Smooth muscle cell (in vitro differentiated cells): ENCODE measurements at regions not wholly inside any gene's neighbourhood (a gene's known extent, or its start where the extent isn't known, plus 50 kb on each side); places are given as distances from the start of the nearest gene placed in this dataset.

Experiments used
- DNase-seq: peaks from one replicate; lab custom pipeline; 2025; ENCODE audit not compliant: unreplicated experiment; lab: John Stamatoyannopoulos, UW
- H2AFZ ChIP-seq: fragments of 200-600 bp; sonication (generic); 2 replicates; pipeline ENCODE4 v1.6.0; 2016; ENCODE audit warnings: antibody characterized with exemption, low read depth, mild to moderate bottlenecking
- H3F3A ChIP-seq: fragments of 200-600 bp; sonication (generic); 2 replicates; pipeline ENCODE4 v1.6.0; 2017; ENCODE audit warnings: antibody characterized with exemption, low read depth
- H3K27ac ChIP-seq: fragments of 200-600 bp; sonication (generic); 2 replicates; pipeline ENCODE4 v1.5.1; 2016; ENCODE audit warnings: low read depth, mild to moderate bottlenecking
- H3K27me3 ChIP-seq: fragments of 200-600 bp; sonication (generic); 2 replicates; pipeline ENCODE4 v1.6.1; 2016; ENCODE audit warnings: low read depth, mild to moderate bottlenecking
- H3K36me3 ChIP-seq: fragments of 200-600 bp; sonication (generic); 2 replicates; pipeline ENCODE4 v1.5.1; 2016; ENCODE audit warnings: low read depth
- H3K4me1 ChIP-seq: fragments of 200-600 bp; sonication (generic); 2 replicates; pipeline ENCODE4 v1.5.1; 2016; ENCODE audit warnings: low read depth
- H3K4me2 ChIP-seq: fragments of 200-600 bp; sonication (generic); 2 replicates; pipeline ENCODE4 v1.6.0; 2016; ENCODE audit warnings: mild to moderate bottlenecking
- H3K4me3 ChIP-seq: fragments of 200-600 bp; sonication (generic); 2 replicates; pipeline ENCODE4 v1.5.1; 2016; ENCODE audit warnings: mild to moderate bottlenecking
- H3K79me2 ChIP-seq: fragments of 200-600 bp; sonication (generic); 2 replicates; pipeline ENCODE4 v1.6.0; 2016; ENCODE audit warnings: low read depth, mild to moderate bottlenecking
- H3K9ac ChIP-seq: fragments of 200-600 bp; sonication (generic); 2 replicates; pipeline ENCODE4 v1.6.0; 2016; ENCODE audit warnings: low read depth
- H3K9me3 ChIP-seq: fragments of 200-600 bp; sonication (generic); replicated peaks from 2 replicates; pipeline ENCODE4 v1.5.1; 2016; ENCODE audit warnings: low read depth
- H4K20me1 ChIP-seq: fragments of 200-600 bp; sonication (generic); 2 replicates; pipeline ENCODE4 v1.6.0; 2016; ENCODE audit warnings: low read depth
- WGBS: methylation state at CpG from one replicate; pipeline ENCODE4 v1.1.7; 2016; ENCODE audit warnings: low lambda C conversion rate; 5-methylcytosine and 5-hydroxymethylcytosine counted together
- TF ChIP-seq, protein P1 (sequence below): fragments of 200-600 bp; sonication (generic); IDR thresholded peaks from 2 replicates; pipeline ENCODE4 v1.5.1; 2017; ENCODE audit warnings: borderline replicate concordance, mild to moderate bottlenecking, antibody characterized with exemption; ENCODE audit not compliant: insufficient read depth, poor library complexity, severe bottlenecking

DNA sequence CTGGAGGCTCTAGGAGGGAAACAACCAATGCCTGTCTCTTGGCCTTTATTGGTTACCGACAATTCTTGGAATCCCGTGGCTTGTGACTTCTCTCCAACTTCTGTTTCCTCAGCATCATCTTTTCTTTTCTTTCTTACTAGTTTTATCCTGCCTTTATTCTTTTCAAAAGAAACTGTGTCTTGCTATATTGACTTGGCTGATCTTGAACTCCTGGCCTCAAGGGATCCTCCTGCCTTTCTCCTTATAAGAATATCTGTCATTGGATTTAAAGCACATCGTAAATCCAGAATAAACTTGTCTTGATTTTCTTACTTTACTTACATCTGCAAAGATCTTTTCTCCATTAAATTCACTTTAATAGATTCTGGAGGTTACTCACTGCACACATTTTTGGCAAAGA lies 49.9 kb upstream of the UGT2B10 start:
- Histone ChIP-seq H3K4me2 (no peak overlapping the region), H3K4me1 (no peaks in the 10 kb centered on the region), H3K79me2 (no peaks in the 10 kb centered on the region), H2AFZ (no peak overlapping the region), H3F3A (no peaks in the 10 kb centered on the region), H3K9me3 (no peaks in the 10 kb centered on the region), H3K4me3 (no peak overlapping the region), H3K27me3 (no peaks in the 10 kb centered on the region), H3K36me3 (no peaks in the 10 kb centered on the region), H3K27ac (no peak overlapping the region), H4K20me1 (no peaks in the 10 kb centered on the region), H3K9ac (no peak overlapping the region)
- TF ChIP-seq, protein P1, sequence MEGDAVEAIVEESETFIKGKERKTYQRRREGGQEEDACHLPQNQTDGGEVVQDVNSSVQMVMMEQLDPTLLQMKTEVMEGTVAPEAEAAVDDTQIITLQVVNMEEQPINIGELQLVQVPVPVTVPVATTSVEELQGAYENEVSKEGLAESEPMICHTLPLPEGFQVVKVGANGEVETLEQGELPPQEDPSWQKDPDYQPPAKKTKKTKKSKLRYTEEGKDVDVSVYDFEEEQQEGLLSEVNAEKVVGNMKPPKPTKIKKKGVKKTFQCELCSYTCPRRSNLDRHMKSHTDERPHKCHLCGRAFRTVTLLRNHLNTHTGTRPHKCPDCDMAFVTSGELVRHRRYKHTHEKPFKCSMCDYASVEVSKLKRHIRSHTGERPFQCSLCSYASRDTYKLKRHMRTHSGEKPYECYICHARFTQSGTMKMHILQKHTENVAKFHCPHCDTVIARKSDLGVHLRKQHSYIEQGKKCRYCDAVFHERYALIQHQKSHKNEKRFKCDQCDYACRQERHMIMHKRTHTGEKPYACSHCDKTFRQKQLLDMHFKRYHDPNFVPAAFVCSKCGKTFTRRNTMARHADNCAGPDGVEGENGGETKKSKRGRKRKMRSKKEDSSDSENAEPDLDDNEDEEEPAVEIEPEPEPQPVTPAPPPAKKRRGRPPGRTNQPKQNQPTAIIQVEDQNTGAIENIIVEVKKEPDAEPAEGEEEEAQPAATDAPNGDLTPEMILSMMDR, result no peak
- 97% methylated on average over 3 of the region's 3 CpGs for WGBS
- DNase-seq, result no peak
